GM10248 (cell line): ENCODE measurements at regions not wholly inside any gene's neighbourhood (a gene's known extent, or its start where the extent isn't known, plus 50 kb on each side); places are given as distances from the start of the nearest gene placed in this dataset.

Source experiments
- CTCF ChIA-PET: fragments of 300-600 bp; sonication (Branson Sonifier 250); formaldehyde crosslinking; extraction: SDS; loops from one replicate; lab custom pipeline; 2021; ENCODE audit warnings: antibody characterized with exemption; lab: Yijun Ruan, JAX
- POLR2A ChIA-PET: fragments of 350-650 bp; sonication (Branson Sonifier 250); formaldehyde crosslinking; extraction: SDS; loops from one replicate; lab custom pipeline; 2020; ENCODE audit warnings: antibody characterized with exemption; lab: Yijun Ruan, JAX
- DNase-seq: peaks from one replicate; pipeline ENCODE4 v3.0.0; 2012; ENCODE audit errors: extremely low spot score
- TF ChIP-seq, protein P1 (sequence below): IDR thresholded peaks from 2 replicates; pipeline ENCODE4 v1.5.1; 2012; ENCODE audit warnings: mild to moderate bottlenecking, low read depth; ENCODE audit errors: extremely low read depth, missing control alignments, control extremely low read depth

DNA sequence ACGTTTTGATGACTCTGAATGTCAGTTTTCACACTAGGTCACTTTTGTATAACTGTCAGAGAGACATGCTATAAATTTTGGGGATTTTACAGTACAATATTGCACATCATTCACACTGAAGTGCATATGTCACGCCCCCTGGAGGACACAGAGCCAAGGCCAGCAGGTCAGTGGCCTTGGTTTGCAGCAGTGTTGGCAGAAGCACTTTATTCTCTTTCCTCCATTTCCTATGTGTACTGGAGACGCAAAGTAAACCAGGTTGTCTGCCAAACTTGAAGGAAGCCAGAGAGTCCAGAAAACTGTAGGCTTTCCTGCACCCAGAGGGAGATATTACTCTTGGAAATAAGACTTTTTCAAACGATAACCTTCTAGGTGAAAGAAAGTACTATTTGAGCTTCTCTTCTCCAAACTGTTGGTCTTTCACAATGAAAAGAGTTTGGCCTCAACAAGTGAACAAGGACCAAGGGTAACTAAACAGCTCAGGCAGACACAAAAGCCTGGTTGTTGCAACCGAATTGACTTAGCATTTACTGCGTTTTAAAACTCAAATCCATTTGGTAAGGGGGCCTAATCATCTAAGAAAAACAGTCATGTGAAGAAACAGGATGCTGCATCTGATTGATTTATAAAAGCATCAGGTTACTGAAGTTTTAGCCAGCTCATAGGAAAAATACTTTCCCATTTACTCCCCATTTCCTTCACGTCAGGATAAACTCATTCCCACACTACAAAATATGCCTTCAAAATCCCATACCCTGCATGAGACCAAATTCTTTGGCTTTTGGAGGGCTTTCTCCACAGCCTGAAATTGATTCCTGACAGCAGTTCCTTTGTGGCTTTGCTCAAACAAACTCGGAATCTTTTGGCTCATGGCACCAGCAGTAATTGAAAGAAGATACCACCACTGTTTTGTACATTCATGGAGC lies 83.0 kb upstream of the SEC61G start:
- DNase-seq = no peak
- POLR2A ChIA-PET = no interaction called here
- CTCF ChIA-PET = interaction anchor here (1.0 to 2.3 kb wide), 3 partner anchors 12 to 68 kb away, joined by 3 to 9 read pairs (median 3); no protein-coding TSS in a partner anchor
- TF ChIP-seq, protein P1, sequence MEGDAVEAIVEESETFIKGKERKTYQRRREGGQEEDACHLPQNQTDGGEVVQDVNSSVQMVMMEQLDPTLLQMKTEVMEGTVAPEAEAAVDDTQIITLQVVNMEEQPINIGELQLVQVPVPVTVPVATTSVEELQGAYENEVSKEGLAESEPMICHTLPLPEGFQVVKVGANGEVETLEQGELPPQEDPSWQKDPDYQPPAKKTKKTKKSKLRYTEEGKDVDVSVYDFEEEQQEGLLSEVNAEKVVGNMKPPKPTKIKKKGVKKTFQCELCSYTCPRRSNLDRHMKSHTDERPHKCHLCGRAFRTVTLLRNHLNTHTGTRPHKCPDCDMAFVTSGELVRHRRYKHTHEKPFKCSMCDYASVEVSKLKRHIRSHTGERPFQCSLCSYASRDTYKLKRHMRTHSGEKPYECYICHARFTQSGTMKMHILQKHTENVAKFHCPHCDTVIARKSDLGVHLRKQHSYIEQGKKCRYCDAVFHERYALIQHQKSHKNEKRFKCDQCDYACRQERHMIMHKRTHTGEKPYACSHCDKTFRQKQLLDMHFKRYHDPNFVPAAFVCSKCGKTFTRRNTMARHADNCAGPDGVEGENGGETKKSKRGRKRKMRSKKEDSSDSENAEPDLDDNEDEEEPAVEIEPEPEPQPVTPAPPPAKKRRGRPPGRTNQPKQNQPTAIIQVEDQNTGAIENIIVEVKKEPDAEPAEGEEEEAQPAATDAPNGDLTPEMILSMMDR = peak; percentile 44

DNA sequence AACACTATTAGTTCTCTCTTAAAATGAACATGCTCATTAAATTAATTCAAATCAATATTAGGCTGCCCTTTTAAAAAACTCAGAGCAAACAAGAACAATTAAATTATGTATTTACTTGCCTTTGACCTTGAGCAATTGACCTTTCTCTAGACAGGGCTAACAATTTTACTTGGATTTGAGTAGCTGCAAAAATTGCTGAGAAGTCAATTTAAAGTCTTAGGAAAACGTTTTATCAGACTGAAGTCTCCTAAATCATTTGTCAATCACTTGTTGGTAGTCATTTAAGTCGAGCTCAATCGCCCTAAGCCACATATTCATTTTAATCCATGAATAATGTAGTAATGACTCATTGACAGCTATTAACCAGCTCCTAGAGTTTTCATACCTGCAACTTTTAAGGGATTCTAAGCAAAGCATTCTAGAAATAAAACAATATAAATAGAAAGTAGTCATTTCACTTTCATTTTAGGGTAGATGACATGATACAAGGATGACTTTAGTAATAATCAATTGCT lies 84.9 kb upstream of the SEC61G start:
- TF ChIP-seq, protein P1 = no peak
- ChIA-PET CTCF (no interaction called here), POLR2A (no interaction called here)
- no peak for DNase-seq

DNA sequence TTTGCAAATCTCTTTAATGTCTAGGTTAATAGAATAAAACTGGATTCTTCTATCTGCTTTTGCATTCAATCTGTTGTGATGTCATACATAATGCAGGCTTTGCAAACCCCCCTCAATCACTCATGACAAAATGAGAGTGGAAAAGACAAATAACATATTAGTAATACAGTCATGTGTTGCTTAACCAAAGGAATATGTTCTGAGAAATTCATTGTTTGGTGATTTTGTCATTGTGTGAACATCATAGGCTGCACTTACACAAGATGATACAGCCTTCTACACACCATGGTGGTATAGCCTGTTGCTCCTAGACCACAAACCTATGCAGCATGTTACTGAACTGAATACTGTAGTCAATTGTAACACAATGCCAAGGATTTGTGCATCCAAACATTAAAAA lies 87.3 kb upstream of the SEC61G start:
- CTCF ChIA-PET = interaction anchor here (1.5 kb wide), 1 partner anchor 409 kb away, joined by 7 read pairs; no protein-coding TSS in a partner anchor
- POLR2A ChIA-PET = no interaction called here
- TF ChIP-seq, protein P1 = no peak
- no peak for DNase-seq

DNA sequence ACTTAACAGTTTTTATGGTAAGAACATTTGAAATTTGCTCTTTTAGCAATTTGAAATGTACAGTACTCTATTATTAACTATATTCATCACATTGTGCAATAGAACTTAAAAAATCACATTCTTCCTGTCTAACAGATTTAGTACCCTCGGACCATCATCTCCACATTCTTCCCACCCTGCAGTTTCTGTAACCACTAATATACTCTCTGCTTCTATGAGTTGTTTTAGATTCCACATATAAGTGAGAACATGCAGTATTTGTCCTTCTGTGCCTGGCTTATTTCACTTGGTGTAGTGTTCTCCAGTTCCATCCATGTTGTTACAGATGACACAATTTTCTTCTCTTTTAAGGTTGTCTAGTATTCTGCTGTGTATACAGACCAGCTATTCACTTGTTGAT lies 88.9 kb upstream of the SEC61G start:
- no peak for DNase-seq
- CTCF ChIA-PET = no interaction called here
- POLR2A ChIA-PET = no interaction called here
- TF ChIP-seq, protein P1 = no peak

DNA sequence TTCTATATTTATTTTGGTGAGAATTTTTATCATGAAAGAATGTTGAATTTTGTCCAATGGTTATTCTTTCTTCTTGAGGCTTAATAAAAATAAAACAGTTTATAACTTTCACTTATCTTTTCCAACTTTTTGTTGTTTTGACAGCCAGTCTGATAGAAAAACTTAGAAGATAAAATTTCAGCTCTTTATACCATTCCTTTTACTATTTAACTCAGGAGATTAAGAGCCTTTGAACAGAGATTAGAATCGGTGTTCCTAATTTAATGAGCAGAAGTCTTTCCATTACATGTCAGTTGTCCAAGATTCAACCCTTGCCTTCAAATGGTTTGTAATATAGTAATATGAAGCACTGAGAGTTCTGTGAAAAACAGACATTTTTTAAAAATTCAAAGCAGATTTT lies 97.8 kb upstream of the SEC61G start:
- ChIA-PET CTCF (no interaction called here), POLR2A (no interaction called here)
- DNase-seq = no peak
- TF ChIP-seq, protein P1 = no peak

DNA sequence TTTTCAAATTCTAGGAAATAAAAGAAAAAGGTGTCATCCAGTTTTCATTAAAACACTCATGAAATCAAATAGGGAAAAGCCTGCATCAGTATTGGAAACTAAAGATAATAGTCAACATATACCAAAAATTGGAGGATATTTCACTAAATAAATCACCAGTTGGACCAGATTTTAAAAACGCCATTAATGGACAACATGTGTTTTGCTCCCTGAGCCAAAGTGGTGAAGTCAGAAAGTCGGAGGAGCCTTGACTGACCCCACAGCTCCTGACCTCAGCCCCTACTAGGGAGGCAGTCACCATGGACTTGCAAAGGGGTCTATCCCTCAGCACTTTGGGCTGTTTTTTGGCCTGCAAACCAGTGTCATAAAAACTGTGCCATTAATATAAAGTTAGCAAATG lies 98.3 kb upstream of the SEC61G start:
- POLR2A ChIA-PET = no interaction called here
- CTCF ChIA-PET = interaction anchor here (1.4 kb wide), 1 partner anchor 84 kb away, joined by 3 read pairs; no protein-coding TSS in a partner anchor
- no peak for DNase-seq

More for the DNA sequence above, 98.3 kb upstream of the SEC61G start:
- TF ChIP-seq, protein P1 = no peak
